ENCODE measurements at regions not wholly inside any gene's neighbourhood (a gene's known extent, or its start where the extent isn't known, plus 50 kb on each side); places are given as distances from the start of the nearest gene placed in this dataset.

- WGBS, 2 experiments (ENCODE audit: extremely low coverage in 1 of 2, insufficient coverage in 1 of 2, insufficient read length in 1 of 2, insufficient replicate concordance in 2 of 2, low coverage in 1 of 2, low lambda C conversion rate in 2 of 2, missing lambda C conversion rate in 1 of 2), result 91% methylated on average over 3 of the region's 3 CpGs; no CpG with 5 or more reads in 1 of the 2 experiments
- Histone ChIP-seq H3K9ac (replicated peaks in 1 of 4; ENCODE audit: extremely low read depth in 1 of 4, low read depth in 3 of 4, low read length in 3 of 4) (no peak overlapping the region), H3K27ac (ENCODE audit: low read depth, low read length) (no peak overlapping the region), H2BK120ac (replicated peaks; ENCODE audit: low read depth, low read length) (no peak overlapping the region), H3K27me3 (replicated peaks in 1 of 4; ENCODE audit: control insufficient read depth in 3 of 4, extremely low read depth in 1 of 4, insufficient read depth in 3 of 4, low read length in 3 of 4) (no peaks in the 10 kb centered on the region), H2BK5ac (ENCODE audit: low read depth, low read length) (no peak overlapping the region), H3K4me2 (ENCODE audit: insufficient read depth in 1 of 2, low read depth in 2 of 2, low read length in 2 of 2) (no peak overlapping the region), H3K4me1 (replicated peaks in 1 of 4; ENCODE audit: control insufficient read depth in 3 of 4, insufficient read depth in 4 of 4, low read length in 3 of 4) (no peaks in the 10 kb centered on the region), H2AK5ac (ENCODE audit: low read depth, low read length) (no peak overlapping the region), H3K4ac (replicated peaks; ENCODE audit: insufficient read length, low read depth, low read length) (no peak overlapping the region), H3K18ac (ENCODE audit: extremely low read depth, low read length) (no peak overlapping the region), H3K79me1 (ENCODE audit: low read depth, low read length) (no peaks in the 10 kb centered on the region), H2BK12ac (ENCODE audit: low read depth, low read length) (no peak overlapping the region), H3K79me2 (ENCODE audit: control insufficient read depth in 1 of 2, insufficient read depth in 2 of 2, low read length in 2 of 2) (no peaks in the 10 kb centered on the region), H3K9me3 (ENCODE audit: insufficient read depth in 2 of 2, low read depth in 1 of 2, low read length in 1 of 2) (no peaks in the 10 kb centered on the region), H3K4me3 (ENCODE audit: extremely low read depth in 1 of 4, insufficient read depth in 2 of 4, low read depth in 3 of 4, low read length in 4 of 4) (no peak overlapping the region), H3K56ac (replicated peaks; ENCODE audit: insufficient read length, low read depth, low read length) (no peak overlapping the region), H3K23me2 (ENCODE audit: low read depth, low read length) (0 out of 2 replicates have a peak, but pooled peaks cover 1% of the 10 kb centered on the region), H2BK15ac (ENCODE audit: low read length) (no peak overlapping the region), H3K14ac (ENCODE audit: insufficient read length) (no peak overlapping the region), H2BK20ac (ENCODE audit: low read length) (no peak overlapping the region), H4K91ac (replicated peaks; ENCODE audit: insufficient read length, low read length) (no peak overlapping the region), H3K36me3 (ENCODE audit: control insufficient read depth in 2 of 4, insufficient read depth in 4 of 4, low read length in 3 of 4) (no peaks in the 10 kb centered on the region), H2AFZ (ENCODE audit: low read length) (no peak overlapping the region), H3K23ac (ENCODE audit: insufficient read length) (no peak overlapping the region), H4K8ac (ENCODE audit: extremely low read depth, insufficient read depth, low read length) (no peak overlapping the region), H4K5ac (ENCODE audit: insufficient read length, low read depth, low read length) (no peak overlapping the region), H4K20me1 (replicated peaks in 1 of 2; ENCODE audit: control insufficient read depth in 1 of 2, insufficient read depth in 2 of 2, low read length in 2 of 2) (no peaks in the 10 kb centered on the region)
- CTCF ChIA-PET (ENCODE audit: partially characterized antibody), result no interaction called here
- POLR2A ChIA-PET (ENCODE audit: partially characterized antibody), result no interaction called here
- no peak for TF ChIP-seq HDAC2 (IDR thresholded peaks at IDR 0.05; ENCODE audit: borderline replicate concordance in 1 of 2, low read depth in 2 of 2, low read length in 2 of 2)
- TF ChIP-seq SRF (IDR thresholded peaks at IDR 0.05; ENCODE audit: low read depth, low read length), result no peak
- TF ChIP-seq BACH1 (IDR thresholded peaks at IDR 0.05; ENCODE audit: low read length), result no peak
- no peak for TF ChIP-seq ATF3 (IDR thresholded peaks at IDR 0.05; ENCODE audit: insufficient read depth, low read depth, low read length)
- DNase-seq (ENCODE audit: low read depth in 1 of 2, low spot score in 2 of 2) (no peak), FAIRE-seq (no peak)
These were observed 434.7 kb downstream of the C3orf38 start for GRCh38 chr3:88584451-88584850.

Data from H1 (cell line).